ENCODE measurements at regions not wholly inside any gene's neighbourhood (a gene's known extent, or its start where the extent isn't known, plus 50 kb on each side); places are given as distances from the start of the nearest gene placed in this dataset.
A peak's percentile ranks its signal among the peaks of the same experiment; 100 is the strongest.
"Not testable (repeated sequence)": the region's sequence is repeated elsewhere in the genome, so short reads cannot be mapped to it uniquely, and the experiment has no call there.

DNA sequence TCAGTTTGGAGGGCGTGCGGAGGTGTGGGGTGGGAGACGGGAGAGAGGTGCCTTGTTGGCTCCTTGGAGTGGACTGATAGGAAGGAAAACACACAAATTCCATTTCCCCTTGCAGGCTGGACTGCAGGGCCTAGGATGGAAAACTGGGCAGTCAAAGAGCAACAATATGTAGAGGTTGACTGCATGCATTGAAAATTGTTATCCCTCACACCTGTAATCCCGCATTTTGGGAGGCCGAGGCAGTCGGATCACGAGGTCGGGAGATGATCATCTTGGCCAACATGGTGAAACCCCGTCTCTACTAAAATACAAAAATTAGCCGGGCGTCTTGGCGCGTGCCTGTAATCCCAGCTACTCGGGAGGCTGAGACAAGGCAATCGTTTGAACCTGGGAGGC, 128.2 kb downstream of the PPIAL4G start:
- DNase-seq, result no peak

DNA sequence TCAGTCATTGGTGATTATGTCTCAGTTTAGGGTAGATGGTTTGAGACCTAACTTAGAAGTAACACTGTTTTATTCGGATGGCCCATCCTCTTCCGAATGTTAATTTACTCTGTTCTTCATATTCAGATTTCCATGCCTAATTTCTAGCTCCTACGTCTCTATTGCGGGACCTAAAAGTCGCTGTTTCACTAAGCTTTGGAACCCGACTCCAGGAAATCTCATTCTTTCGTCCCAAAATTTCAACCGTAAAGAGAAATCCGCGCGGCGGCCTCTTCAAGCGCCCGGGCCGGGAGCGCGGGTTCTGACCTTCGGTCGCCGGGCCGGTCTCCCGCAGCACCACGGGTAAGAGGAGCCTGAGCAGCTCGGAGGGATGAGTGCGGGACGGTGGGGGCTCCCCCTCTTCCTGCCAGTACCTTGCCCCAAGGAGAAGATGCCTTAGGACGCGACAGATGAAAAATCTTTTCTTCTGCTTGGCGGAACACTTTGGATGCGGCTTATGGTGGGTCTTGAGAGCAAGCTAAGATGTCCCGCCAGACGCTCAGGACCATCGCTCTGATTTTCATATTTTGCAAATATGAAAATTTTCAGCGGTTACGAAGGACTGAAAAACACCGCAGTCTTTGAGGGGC, 128.7 kb downstream of the PPIAL4G start:
- no peak for DNase-seq

DNA sequence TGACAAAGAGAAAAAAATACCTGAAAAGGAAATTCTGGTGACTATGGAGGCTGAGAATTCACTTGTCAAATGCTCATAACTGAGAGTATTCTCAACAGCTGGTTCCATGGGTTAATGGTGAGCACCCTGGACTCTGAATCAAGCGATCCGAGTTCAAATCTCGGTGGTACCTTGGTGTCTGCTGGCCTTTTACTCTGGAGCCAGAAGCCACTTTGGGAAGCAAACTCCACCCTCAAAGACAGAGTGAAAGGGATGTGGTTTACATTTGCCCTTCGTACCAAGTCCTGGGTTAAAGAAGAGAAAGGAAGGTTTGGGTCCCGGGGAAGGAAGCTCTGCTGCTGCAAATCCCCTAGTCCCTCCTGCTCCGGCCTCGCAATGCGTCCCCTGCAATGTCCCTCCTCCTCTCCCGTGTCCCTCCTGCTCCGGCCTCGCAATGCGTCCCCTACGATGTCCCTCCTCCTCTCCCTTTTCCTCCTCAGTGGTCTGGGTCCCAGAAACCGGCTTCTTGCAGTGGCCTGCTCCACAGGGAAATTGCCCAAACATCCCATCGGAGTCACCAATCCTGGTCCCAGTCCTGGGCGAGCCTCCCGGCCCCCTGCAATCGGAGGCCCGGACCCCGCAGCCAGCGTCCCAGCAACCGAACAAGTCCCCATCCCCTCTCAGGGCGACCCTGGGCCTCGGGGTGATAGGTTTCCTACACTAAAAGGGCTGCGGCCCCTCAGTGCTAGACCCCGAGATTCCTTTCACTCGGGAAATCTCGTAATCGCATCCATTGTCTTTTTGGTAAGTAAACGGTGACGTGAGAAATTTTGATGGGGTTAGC, 129.4 kb downstream of the PPIAL4G start:
- DNase-seq, result no peak

DNA sequence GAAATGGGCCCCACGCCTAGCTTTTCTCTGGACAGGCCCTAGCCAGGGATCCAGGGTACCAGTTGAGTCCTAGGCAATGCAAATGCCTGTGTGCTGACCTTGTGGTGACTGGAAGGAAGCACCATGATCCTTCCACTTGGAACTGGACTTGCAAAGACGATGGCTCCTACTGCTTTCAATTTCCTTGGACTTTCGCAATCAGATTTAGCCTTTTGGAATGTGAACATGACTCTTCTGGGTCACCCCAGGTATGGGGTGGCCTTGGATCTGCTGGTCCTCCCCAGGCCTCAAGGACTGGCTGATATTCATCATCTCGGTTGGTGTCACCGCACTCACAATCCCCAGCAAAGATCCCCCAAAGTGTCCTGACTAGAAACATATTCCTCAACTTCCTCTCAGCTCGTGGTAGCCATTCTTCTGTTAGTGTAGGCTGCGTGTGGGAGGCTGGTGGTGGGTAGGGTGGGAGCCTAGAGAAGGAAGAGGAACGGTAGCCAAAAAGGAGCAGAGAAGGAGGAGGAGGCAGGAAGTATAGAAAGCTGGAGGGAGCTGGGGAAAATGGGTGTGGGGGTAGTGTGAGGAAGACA, 130.5 kb downstream of the PPIAL4G start:
- no peak for DNase-seq

DNA sequence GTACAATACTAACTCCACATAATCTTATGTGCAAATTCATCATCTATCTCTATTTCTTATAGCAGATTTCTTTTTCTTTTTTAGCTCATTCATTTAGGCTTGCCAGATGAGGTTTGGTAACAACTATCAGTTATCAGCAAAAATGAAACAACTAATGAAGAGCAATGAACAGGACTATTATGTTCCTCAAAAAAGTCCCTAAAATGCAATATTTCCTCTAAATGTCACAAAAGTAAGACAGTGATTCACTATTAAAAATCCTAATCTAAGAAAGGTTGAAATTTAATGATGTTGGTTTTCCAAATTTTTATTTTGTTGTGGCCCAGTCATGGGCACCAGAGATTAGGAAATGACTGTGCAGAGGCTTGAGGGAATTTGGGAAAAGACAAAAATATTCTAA, 135.3 kb downstream of the PPIAL4G start:
- no peak for DNase-seq

DNA sequence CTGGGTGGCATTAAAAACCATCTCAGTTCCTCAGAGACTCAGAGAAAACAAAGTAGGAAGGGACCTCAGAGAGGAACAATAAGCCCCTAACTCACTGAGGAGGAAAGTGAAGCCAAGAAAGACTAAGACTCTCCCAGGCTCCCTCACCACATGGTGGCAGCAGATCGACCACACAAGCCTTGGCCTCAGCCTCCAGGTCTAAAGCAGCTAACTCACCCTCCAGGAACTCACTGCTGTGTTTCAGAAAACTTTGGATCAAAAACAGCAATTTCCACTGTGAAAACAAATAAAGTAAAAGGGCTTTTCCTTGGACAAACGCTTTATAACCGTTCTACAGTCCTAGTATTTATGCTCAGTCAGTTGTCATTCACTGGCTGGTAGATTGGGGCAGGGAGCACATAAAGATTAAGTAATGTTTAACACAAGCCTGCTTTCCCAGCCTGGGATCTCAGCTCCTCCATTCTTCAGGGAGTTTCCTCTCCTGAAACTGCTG, 137.4 kb downstream of the PPIAL4G start:
- DNase-seq, result peak; percentile 32

DNA sequence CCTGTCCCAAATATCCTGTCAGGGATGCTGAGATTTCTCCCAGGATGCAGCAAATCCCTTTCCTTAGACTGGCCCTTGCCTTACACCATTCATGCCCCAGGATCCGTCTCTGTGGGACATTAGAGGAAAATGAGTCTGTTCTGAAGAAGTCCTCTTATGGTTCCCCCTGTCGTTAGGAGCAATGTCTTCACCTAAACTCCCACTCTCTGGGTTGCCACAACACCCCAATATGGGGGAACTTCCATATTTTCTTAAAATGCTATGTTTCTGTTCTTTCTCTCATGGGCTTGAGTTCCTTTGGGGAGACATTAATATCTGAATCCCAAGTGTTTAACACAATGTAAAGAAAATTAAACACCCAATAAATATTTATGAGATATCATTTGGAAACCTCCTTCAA, 138.5 kb downstream of the PPIAL4G start:
- not testable (repeated sequence) for DNase-seq

DNA sequence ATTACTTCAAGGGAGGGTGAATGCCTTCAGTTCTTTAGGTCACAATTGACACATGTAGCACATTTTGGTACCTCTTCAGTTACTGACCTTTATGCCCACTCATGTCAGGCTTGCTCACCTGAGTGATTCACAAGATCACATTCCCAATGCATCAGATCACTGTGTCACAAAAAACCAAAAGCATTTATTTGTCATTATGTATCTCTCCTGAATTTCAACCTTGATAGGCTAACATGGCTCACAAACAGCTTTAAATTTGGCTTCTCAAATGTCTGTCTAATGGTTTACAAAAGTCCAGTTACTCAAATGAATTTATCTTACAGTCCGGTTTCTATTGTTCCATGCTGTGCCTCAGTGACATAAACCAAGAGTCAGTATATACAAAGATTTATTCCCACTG, 141.4 kb downstream of the PPIAL4G start:
- DNase-seq, result not testable (repeated sequence)

DNA sequence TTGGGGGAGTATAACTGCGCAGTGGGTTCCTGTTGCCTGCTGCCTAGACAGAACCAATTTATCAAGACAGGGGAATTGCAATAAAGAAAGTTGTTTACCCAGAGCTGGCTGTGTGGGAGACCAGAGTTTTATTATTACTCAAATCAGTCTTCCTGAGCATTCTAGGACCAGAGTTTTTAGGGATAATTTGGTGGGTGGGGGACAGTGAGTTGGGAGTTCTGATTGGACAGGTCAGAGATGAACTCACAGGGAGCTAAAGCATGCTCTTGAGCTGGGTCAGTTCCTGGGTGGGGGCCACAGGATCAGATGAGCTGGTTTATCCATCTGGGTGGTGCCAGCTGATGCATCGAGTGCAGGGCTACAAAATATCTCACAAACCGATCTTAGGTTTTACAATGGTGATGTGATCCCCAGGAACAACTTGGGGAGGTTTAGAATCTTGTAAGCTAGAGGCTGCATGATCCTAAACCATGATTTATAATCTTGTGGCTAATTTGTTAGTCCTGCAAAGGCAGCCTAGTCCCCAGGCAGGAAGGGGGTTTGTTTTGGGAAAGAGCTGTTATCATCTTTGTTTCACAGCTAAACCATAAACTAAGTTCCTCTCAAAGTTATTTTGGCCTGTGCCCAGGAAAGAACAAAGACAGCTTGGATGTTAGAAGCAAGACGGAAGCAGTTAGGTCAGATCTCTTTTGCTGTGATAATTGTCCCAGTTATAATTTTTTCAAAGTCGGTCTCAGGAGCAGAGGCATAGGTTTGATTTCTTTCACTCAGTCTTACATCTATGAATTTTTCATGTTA, 146.8 kb downstream of the PPIAL4G start:
- DNase-seq, result not testable (repeated sequence)

DNA sequence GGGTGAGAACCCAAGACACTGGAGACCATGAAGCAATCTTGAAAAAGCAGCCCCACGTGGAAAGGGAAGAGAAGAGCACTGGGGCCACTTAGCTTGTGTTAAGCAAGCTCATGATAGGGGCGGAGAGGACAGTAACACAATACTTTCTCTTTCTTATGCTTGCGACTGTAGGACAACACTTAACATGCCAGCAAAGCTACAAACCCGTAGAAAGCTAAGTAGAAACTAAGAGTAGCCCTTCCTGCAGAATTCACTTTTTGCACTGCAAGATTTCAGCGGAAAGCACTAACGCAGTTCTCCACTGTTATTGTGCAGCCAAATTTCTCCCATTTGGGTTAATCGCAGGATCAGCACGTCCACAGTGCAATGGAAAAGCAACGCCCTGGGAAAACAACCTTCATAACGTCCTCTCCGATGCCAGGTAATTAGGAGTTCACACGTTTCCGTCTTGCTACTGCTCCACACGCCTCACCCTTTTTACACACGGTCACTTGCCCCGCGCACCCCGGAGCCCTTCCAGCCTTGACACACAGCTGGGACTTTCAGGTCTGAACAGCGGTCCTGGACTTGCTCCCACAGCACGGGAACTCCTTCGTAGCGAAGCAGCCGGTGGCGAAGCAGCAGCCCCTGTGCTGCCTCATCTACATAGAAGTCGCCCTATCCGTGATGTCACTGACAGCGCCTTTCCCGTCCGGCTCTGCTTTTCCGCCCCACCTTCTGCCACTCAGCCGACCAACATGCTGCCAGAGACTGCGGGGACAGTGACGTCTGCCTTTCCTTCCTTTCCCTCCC, 148.6 kb downstream of the PPIAL4G start:
- peak; percentile 98 for DNase-seq

DNA sequence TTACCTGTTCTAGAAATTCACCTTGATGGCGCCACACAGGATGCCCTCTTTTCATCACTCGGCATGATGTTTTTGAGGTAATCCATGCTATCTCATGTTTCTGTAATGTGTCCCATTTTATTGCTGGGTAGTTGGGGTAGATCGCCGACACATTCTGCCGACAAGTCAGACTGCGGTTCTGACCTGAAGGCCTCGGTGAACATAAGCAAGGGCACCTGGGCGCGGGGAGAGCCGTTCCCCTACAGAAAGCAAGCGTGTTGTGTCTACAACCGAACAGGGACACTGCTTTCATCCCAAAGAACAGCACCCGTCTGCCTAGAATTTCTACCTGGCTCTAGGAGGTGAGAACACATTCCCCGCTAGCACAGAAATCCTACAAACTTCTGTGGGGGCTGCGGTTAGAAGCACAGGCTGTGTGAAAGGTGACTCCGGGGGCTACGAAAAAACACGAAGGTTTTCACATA, 149.2 kb downstream of the PPIAL4G start:
- DNase-seq, result peak; percentile 62

DNA sequence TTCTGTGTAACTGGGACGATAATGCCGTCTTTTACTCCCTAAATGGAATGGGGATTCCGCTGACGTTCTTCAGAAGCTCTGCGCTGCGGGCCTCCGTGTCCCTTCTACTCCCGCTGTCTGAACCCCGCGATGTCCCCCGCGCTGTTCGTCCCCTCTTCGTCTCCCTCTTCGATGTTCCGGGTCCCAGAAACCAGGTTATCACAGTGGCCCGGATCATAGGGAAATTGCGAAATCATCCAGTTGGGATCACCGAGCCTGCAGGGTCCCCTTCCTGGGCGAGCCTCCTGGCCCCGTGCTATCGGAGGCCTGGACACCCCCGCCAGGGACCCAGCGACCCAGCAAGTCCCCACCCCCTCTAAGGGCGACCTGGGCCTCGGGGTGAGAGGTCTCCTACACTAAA, 154.2 kb downstream of the PPIAL4G start:
- no peak for DNase-seq

DNA sequence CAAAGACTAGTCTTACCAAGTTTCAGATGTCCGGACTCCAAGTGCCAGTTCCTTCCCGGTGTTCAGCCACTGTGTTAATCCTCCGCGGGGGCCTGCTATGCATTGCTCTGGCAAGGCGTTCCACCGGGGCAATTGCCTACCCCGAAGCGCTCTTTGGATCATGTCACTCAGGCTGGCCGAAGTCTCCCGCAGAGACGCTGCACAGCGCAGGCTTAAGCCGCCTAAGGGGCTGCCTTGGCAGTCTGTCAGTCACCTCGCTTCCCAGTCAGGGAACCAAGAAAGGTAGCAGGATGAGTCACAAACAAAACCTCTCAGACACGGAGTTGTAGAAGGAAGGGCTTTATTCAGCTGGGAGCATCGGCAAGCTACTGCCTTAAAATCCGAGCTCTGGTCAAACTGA, 158.1 kb downstream of the PPIAL4G start:
- not testable (repeated sequence) for DNase-seq

DNA sequence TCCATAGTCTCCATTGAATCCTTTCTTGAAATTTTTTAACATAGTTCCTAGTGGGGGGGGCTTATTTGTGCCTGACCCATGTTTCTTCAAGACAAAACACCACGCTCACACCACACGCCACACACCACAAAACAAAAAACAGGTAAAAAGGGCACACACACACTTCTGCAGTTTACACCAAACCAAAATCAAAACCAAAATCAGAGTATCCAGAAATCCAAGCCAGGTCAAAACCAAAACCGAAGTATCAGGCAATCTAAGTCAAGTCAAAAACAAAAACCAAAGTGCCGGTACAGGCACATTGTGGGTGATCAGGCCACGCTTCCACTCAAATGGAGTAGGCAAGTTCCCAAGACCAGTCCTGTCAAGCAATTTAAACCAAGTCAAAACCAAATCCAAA, 158.6 kb downstream of the PPIAL4G start:
- not testable (repeated sequence) for DNase-seq

DNA sequence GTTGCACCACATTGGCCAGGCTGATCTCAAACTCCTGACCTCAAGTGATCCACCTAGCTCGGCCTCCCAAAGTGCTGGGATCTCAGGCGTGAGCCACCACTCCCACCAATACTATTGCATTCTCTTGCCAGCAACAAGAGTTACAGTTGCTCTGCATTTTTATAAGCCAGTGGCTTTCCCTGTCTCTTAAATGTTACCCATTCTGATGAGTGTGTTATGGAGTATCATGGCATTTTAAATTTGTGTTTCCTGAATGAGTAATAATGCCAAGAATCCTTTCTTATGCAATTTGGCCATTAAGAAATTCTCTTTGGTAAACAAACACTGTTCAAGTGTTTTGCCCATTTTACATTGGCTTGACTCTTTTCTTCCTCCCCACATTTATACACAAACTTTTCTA, 163.0 kb downstream of the PPIAL4G start:
- not testable (repeated sequence) for DNase-seq

DNA sequence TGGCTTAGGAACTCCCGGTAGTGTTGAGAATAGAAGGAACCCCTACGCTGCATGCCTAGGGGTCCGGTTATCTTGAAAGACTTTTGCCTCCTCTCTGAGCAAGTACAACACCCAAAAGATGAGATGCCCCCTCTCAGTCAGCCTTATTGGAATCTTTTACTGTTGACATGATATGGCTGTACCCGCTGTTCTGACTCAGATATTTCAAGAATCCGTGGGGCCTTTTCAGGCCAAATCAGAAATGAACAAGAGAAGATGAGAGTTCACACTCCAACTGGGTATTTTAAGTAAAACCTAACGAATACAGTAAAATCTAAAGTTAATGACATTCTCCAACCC, 164.2 kb downstream of the PPIAL4G start:
- DNase-seq, result no peak

DNA sequence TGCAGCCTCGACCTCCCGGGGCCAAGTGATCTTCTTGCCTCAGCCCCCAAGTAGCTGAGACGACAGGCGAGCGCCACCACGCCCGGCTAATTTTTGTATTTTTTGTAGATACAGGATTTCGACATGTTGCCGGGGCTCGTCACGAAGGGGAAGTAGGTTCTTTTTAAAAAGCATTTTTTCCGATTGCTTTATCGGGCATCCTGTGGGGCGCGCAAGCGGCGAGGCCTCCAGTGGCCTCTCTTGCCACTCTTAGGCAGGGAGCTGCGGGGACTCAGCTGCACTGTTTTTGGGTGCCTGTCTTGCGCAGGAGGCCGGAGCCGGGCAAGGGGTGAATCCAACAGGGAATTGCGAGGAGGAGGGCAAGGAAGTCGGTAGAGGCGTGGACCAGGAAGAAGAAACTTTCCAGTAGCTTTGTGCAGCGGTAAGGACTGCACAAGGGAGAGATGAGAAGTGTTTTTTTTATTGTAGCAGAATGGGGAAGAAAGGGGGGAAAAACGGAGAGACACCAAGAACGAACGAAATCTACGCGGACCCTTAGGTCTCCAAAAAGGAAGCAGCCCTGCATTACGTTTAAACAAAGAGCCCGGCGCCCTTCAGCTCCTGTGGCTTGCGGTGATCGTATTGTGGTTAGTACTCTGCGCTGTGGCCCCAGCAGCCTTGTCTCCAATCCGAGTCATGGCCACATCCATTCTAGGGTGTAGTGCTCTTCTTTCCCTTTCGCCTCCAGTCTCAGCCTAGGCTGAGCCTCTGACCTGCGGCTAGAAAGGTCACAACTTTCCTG, 164.8 kb downstream of the PPIAL4G start:
- DNase-seq, result no peak

DNA sequence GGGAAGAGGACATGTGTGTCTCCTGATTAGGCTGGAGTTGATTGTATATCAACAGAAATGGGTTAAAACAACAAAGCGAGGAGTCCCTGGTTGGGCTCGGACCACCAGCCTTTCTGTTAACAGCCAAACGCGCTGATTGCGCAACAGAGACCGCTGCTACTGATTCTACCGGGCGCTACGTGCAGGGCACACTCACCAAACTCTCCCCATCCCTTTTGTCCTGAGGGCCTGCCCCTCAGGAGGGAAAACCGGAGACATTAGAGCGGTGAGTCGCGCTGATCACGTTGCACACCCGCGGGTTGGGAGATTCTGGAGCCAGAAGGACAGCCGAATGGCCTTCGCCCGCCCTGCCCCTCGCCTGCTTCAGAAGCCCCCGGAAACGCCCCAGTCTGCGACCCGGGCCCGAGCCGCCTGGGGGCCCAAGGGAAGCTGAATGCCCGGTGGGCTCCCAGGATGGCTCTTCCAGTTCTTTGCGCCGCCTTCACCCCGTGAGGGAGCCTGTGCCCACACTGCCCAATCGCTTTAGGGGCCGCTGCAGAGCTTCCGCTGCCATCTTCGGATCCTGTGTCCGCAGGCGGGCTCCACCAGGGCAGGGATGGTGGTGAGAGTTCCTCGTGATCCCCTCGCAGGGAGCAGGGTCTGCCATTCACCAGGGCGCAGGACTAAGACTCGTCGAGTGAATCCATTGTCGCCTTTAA, 165.4 kb upstream of the NBPF11 start:
- DNase-seq, result no peak

DNA sequence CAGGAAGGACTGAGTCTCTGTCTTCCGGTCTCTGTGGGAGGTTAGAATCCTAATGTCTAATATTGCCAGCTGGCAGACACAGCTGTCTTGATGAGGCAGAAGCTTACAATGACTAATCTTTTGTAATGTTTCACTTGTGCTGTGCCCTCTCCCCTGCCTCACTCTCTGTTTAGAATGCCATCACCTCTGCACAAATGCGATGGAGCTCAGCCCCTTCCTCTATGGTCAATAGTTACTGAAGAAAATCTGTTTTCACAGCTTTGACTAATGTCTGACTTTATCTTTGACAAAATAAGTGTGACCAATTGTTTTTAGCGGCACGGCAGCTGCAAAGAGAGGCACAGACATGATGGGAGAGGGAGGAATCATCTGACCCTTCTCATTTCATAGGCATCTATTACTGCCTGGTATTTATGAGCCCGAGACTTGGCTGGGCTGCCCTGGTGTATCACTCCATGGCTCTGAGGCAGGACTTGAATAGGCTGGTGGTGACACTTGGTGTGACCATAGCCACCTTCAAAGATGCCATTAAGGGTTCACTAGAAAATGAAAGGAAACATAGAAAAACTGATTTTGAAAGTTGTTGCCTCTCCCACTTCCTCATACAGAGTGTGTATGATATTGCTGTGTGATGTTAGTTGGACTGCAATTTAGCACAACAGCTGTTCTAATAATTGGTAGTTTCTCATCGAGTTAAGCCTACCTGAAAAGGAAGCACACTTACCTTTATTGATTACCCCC, 163.2 kb upstream of the NBPF11 start:
- DNase-seq, result no peak

DNA sequence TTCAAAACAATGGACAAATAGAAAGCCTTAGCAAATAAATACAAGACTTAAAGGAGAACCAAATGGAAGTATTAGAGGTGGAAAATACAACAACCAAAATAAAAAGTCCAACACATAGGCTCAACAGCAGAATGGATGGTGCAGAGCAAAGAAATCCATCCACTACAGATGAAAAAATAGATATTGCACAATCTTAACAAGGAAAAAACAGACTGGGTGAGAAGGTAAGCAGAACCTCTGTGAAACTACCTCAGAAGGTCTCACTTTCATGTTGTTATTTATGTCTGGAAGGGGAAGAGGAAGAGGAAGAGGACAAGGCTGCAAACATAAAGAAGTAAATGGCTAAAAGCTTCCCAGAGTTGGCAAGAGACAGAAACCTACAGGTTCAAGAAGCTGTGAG, 158.7 kb upstream of the NBPF11 start:
- DNase-seq, result no peak
